ENCODE measurements at regions not wholly inside any gene's neighbourhood (a gene's known extent, or its start where the extent isn't known, plus 50 kb on each side); places are given as distances from the start of the nearest gene placed in this dataset.

DNA sequence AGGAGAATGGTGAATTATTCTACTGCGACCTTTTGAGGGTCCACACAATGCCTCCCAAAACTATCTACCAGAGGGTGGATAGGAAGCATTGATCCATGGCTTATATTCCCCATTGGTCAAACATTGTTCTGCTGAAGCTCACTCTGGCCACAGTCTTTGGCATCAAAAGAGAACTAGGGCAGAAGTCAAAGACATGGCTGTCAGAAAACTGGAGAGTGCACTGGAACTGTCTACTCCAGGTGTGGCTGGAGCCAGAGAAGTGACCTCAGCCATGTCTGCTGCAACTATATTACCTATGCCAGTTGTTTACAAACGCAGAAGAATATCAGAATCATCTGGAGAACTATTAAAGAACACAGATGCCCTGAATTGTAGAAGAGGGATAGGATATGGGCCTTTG is 238.7 kb upstream of the USP25 start:
- no peak for TF ChIP-seq CTCF (conservative IDR thresholded peaks at IDR 0.05; ENCODE audit: low read depth, low read length)
- no peak for TF ChIP-seq POLR2A (IDR thresholded peaks at IDR 0.05; ENCODE audit: low read depth, low read length)
- TF ChIP-seq RFX5 (IDR thresholded peaks at IDR 0.05; ENCODE audit: low read depth, low read length), result no peak
- TF ChIP-seq ELK1 (IDR thresholded peaks at IDR 0.05; ENCODE audit: borderline replicate concordance, low read depth, low read length), result no peak

Data from IMR-90 (cell line).